ENCODE measurements at regions not wholly inside any gene's neighbourhood (a gene's known extent, or its start where the extent isn't known, plus 50 kb on each side); places are given as distances from the start of the nearest gene placed in this dataset.
"Not testable (repeated sequence)": the region's sequence is repeated elsewhere in the genome, so short reads cannot be mapped to it uniquely, and the experiment has no call there.

- DNase-seq (ENCODE audit: low spot score) = no peak
These were observed 405.1 kb upstream of the MCTP2 start for GRCh38 chr15:93826293-93826692.

- DNase-seq (ENCODE audit: low spot score) = no peak
These were observed 405.7 kb upstream of the MCTP2 start for GRCh38 chr15:93825682-93826081.

GRCh38 chr15:93823971-93824913 lies 407.1 kb upstream of the MCTP2 start:
- no peak for DNase-seq (ENCODE audit: low spot score)

DNA sequence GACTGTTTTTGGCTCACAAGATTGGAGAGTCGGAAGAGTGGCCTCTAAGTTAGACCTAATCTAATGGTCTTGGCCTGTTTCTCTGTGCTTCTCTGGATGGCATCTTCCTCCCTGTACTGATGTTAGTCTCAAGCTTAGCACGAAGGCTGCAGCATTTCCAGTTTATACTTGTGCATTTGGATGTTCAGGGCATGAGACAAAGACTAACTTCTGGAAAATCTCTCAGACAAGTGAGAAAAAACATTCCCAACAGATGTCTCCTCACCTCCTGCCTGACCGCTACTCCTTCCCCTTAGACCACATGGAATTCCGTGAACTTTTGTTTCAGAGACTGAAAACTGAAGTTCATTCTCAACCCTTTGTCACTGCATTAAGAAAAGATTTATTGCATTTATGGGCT lies 410.8 kb upstream of the MCTP2 start:
- no peak for DNase-seq (ENCODE audit: low spot score)

- DNase-seq (ENCODE audit: low spot score) = no peak
These were observed 411.5 kb upstream of the MCTP2 start for GRCh38 chr15:93819826-93820225.

DNA sequence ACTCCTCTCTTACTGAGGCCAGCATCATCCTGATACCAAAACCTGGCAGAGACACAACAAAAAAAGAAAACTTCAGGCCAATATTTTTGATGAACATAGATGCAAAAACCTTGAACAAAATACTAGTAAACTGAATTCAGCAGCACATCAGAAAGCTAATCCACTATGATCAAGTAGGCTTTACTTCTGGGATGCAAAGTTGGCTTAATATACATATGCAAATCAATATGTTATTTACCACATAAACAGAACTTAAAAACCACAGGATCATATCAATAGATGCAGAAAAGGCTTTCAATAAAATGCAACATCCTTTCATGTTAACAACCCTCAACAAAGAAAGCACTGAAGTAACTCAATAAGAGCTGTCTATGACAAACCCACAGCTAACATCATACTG lies 414.5 kb upstream of the MCTP2 start:
- DNase-seq (ENCODE audit: low spot score) = no peak

DNA sequence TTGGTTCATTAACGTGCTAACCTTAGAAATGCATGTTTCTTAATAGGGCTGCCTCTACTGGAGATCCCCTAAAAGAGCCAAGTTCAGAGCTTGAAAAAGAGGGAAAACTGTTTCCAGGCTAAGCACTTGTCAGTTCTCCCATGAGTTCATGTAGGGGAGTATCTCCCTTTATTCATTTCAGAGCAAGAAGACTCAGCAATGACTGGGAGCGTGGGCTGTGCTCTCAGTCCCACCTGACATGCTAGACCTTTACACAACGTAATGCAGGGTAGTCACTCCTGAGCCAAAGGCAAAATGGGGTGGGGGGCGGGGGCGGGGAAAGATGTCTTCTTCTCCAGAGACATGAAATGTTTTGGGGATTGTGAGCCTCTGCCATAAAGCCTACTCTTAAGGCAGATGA lies 420.1 kb upstream of the MCTP2 start:
- no peak for DNase-seq (ENCODE audit: low spot score)

DNA sequence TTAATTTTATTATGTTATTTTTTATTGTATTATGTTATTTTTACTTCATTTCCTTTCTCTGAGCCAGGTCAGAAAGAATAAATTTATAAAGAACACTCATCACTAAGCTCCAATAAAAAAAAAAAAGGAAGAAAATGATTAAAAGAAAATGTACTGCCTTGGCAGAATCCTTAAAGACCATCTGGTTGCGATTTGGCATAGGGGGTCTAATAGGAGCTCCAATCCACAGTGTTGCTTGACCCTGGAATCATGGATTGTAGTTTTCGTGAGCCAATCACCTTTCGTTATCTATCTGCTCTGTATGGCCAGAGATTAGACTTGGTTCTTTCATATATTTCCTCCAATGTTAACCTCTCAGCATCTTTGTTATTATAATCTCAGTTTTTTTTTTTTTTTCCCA lies 421.8 kb upstream of the MCTP2 start:
- no peak for DNase-seq (ENCODE audit: low spot score)

DNA sequence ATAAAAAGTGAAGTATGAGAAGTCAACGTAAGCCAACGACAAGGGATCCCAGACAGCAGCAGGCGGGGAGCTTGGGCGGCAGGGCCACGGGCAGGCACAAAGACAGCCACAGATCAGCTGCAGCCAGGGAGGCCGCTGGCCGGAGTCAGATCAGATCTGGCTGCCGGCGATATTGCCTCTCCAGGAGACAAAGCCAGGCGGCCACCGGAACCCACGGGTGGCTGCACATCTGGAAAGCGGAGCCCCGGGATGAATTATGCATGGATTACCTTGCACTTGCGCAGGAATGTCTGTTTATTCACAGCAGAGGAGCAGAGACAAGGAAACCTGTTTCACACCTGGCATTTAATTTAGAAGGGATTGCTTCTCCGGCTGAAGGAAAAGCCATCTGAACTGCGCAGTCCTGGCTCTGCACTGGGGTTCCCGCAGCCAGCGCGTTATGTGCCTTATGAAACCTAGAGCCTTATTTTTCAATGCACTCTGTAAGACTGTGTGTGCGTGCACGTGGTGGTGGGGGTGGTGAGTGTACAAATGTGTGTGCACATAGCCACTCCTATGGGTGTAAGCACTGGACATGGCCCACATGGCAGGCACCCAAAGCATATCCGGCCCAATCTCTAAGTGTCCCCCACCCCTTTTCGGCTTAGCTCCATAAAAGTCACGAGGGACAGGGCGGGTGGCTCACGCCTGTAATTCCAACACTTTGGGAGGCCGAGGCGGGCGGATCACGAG lies 427.8 kb upstream of the MCTP2 start:
- no peak for DNase-seq (ENCODE audit: low spot score)

DNA sequence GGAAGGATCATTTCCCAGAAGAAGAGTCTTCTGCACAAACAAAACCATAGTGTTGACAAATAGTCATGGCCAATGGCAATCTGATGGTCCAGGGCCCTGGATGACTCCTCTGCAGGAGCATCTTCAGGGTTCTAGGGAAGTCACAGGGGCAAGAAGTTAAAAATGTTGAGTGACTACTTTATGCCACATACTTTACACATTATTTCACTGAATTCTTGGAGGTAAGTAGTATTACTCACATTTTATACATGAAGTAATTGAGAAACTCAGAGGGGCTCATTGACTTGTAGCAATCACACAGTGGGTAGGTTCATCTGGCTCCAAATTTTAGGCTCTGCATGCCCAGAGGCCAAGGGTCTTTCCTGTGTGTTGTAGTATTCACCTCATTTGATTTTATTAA lies 430.2 kb upstream of the MCTP2 start:
- DNase-seq (ENCODE audit: low spot score) = no peak

DNA sequence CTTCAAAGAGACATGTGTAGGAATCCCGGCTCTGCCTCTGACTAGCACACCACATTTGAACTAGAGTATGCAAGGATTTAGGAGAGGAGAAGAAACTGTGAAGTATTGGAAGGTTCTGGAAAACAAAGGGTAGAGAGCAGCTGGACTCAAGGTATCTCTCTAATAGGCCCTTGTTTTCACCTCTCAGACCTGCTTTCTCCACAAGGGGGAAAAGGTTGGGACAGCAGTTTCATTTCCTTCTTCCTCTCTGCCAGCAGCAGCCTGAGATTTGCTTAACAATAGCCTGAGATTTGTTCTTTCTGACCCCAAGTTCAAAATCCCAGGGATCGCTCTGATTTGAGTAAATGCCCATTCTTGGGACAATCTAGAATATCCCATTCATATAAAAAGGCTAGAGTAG lies 430.6 kb upstream of the MCTP2 start:
- DNase-seq (ENCODE audit: low spot score) = no peak

- DNase-seq (ENCODE audit: low spot score) = no peak
These were observed 441.9 kb upstream of the MCTP2 start for GRCh38 chr15:93789441-93789840.

GRCh38 chr15:93780073-93780472 lies 451.3 kb upstream of the MCTP2 start:
- no peak for DNase-seq (ENCODE audit: low spot score)

GRCh38 chr15:93779341-93779740 lies 452.0 kb upstream of the MCTP2 start:
- no peak for DNase-seq (ENCODE audit: low spot score)

DNA sequence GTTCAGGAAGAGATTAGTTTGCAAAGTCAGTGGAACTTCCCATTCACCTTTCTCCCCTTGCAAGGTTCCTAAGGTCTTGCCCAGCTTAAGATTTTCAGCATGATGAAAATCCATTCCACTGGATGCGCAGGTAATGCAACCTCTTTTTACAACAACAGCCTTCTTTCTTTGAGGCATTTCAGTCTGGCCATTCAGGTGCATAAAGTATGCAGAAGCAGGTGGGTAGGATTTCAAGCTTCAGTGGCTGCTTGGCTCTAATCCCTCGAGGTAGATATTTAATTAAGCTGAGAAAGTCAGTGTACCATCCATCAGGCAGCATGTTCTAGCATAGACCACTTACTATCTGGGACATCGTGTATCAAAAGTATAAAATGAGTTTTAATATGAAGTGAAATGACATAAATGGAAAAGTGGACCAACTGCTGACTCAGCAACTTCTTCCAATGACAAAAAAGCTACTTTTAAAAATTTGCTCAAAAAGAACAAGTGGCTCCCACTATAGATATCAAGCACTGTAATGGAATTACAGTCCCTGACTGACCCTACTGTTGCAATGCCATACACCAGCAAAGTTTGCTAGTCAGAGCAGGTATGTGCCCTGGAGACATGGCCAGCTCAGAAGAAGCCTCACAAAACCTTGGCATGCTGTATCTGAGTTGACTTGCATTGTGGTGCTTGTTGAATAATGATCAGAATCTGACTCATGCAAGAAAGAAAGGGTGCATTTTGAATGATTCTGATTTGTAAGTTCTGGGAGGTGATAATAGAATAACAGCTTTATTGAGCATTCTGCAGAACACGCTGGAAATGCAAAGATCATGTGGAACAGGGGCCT lies 459.9 kb upstream of the MCTP2 start:
- DNase-seq (ENCODE audit: low spot score) = no peak

- no peak for DNase-seq (ENCODE audit: low spot score)
These were observed 460.6 kb upstream of the MCTP2 start for GRCh38 chr15:93770788-93771187.

DNA sequence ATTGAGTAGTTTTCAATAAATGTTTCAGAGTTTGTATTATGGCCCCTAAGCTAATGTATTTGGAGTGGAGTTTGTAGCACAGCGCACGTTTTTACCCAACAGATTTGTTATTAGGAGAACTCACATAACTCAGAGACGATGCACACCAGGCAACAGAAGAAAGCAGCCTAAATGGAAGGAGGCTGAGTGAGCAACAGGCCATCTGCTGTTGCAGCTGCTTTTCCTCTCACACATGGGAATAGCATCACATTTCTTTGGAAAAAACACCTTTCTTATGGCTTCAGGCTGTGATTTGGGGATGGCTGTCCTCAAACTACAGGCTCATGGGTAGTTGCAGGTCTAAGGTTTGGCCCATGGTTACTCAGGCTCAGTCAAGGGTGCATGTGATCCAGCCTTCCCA lies 469.3 kb upstream of the MCTP2 start:
- no peak for DNase-seq (ENCODE audit: low spot score)

DNA sequence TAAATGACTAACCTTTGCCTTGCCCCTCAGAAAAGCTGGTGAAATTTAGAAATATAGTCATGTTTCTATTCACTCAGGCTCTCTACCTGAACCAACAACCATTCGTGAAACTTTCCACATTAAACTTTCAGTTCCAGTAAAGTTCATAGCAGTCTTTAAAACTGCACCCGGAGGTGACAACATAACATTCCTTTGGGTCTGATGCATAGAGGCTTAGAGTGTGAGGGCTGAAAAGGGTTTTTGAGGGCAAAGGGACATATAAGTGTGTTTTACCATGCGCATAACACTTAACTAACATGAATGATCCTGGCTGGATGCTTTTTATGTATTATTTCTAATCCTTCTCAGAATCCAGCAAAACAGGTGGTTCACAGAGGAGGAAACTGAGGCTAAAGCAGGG lies 471.7 kb upstream of the MCTP2 start:
- DNase-seq (ENCODE audit: low spot score) = no peak

GRCh38 chr15:93758824-93759223 lies 472.5 kb upstream of the MCTP2 start:
- no peak for DNase-seq (ENCODE audit: low spot score)

- DNase-seq (ENCODE audit: low spot score) = no peak
These were observed 482.7 kb upstream of the MCTP2 start for GRCh38 chr15:93748710-93749109.

- not testable (repeated sequence) for DNase-seq (ENCODE audit: low spot score)
These were observed 496.4 kb upstream of the MCTP2 start for GRCh38 chr15:93734976-93735375.

DNA sequence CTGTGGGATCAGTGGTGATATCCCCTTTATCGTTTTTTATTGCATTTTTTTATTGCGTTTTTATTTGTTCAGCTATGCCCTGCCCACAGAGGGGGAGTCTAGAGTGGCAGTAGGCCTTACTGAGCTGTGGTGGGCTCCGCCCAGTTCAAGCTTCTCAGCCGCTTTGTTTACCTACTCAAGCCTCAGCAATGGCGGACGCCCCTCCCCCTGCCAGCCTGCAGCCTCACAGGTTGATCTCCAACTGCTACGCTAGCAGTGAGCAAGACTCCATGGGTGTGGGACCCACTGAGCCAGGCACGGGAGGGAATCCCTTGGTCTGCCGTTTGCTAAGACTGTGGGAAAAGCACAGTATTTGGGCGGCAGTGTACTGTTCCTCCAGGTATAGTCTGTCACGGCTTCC lies 500.6 kb upstream of the MCTP2 start:
- no peak for DNase-seq (ENCODE audit: low spot score)
